Cardiac muscle cell (in vitro differentiated cells and primary cell): ENCODE measurements at regions not wholly inside any gene's neighbourhood (a gene's known extent, or its start where the extent isn't known, plus 50 kb on each side); places are given as distances from the start of the nearest gene placed in this dataset.

Experiments used
- DNase-seq, 2 donors: peaks; one replicate each; pipeline versions ENCODE4 v3.0.0 to v3.0.0-alpha.2; 2010 to 2017; ENCODE audit warnings: low read depth in 1 of 2, low spot score in 1 of 2
- H3K27ac ChIP-seq: fragments of 200-600 bp; sonication (generic); 2 replicates; pipeline ENCODE4 v1.5.1; 2016
- H3K27me3 ChIP-seq: fragments of 200-600 bp; sonication (generic); 2 replicates; pipeline ENCODE4 v1.6.0; 2016; ENCODE audit warnings: control low read depth
- H3K36me3 ChIP-seq: fragments of 200-600 bp; sonication (generic); 2 replicates; pipeline ENCODE4 v1.5.1; 2016; ENCODE audit warnings: control low read depth
- H3K4me1 ChIP-seq: fragments of 200-600 bp; sonication (generic); 2 replicates; pipeline ENCODE4 v1.8.1; 2017; ENCODE audit warnings: low read depth, mild to moderate bottlenecking, mixed run types
- H3K4me3 ChIP-seq: fragments of 200-600 bp; sonication (generic); 2 replicates; pipeline ENCODE4 v1.5.1; 2016; ENCODE audit warnings: mild to moderate bottlenecking
- H3K9me3 ChIP-seq: fragments of 200-600 bp; sonication (generic); 2 replicates; pipeline ENCODE4 v1.5.1; 2017; ENCODE audit warnings: low read depth, mild to moderate bottlenecking, control low read depth
- CTCF ChIP-seq: IDR thresholded peaks from 2 replicates; pipeline ENCODE4 v1.5.1; 2012; ENCODE audit warnings: low read depth, mild to moderate bottlenecking, low read length

- no peak overlapping the region for H3K27ac ChIP-seq
- DNase-seq = no peak
- no peak overlapping the region for H3K4me3 ChIP-seq
- no peaks in the 10 kb centered on the region for H3K9me3 ChIP-seq
- no peak for TF ChIP-seq CTCF
- H3K4me1 ChIP-seq = no peaks in the 10 kb centered on the region
- H3K27me3 ChIP-seq = no peaks in the 10 kb centered on the region
- H3K36me3 ChIP-seq = no peaks in the 10 kb centered on the region
Observed at GRCh38 chr11:103705642-103706041, 330.8 kb upstream of the DDI1 start.

- TF ChIP-seq CTCF = no peak
- DNase-seq = no peak
- H3K4me3 ChIP-seq = no peak overlapping the region
- no peaks in the 10 kb centered on the region for H3K4me1 ChIP-seq
- no peaks in the 10 kb centered on the region for H3K9me3 ChIP-seq
- no peaks in the 10 kb centered on the region for H3K36me3 ChIP-seq
- no peak overlapping the region for H3K27ac ChIP-seq
- no peaks in the 10 kb centered on the region for H3K27me3 ChIP-seq
Observed at GRCh38 chr11:103709371-103709770, 327.1 kb upstream of the DDI1 start.

DNA sequence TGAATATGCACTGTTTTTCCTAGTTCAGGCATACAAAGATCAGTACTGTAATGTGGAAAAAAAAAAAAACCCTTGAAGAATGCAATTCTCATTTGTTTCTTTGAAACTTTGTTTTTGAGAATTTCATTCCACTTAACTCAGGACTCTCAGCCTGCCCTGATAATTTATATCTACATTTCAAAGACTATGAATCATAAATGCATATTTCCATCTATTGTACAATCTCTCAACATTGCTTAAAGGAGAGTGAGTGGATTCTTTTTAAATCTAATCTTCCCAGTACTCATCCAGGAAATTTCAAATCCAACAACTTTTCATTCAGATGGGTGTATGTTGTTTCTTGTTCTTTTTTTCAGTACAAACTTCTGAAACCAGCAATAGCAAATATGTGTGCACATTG lies 322.2 kb upstream of the DDI1 start:
- no peak for TF ChIP-seq CTCF
- DNase-seq = peak in 1 of 2 donors; percentile 81

DNA sequence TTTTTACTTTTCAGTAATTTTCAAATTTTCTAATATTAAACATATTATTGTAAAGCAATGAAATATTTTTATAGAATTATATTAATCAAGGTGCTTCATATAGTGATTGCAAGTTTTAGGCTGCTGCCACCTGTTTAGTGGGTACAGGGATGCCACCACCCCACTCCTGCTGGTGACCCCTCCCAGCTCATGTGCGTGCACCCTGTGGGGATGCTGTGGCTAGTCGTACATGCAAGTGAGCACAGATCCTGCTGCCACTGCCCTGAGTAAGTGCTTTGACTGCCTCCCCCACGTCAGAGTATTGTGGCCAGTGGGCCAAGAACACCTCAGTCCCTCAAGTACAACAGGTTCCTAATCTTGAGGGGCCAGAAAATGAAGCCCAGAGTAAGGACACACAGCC lies 320.1 kb upstream of the DDI1 start:
- Histone ChIP-seq H3K9me3 (no peaks in the 10 kb centered on the region), H3K27ac (no peak overlapping the region), H3K36me3 (no peaks in the 10 kb centered on the region), H3K4me3 (no peak overlapping the region), H3K27me3 (no peaks in the 10 kb centered on the region), H3K4me1 (no peaks in the 10 kb centered on the region)
- TF ChIP-seq CTCF = no peak
- no peak for DNase-seq

More for the DNA sequence above, 322.2 kb upstream of the DDI1 start:
- no peak overlapping the region for H3K27ac ChIP-seq
- H3K9me3 ChIP-seq = no peaks in the 10 kb centered on the region
- H3K36me3 ChIP-seq = no peaks in the 10 kb centered on the region
- no peak overlapping the region for H3K4me3 ChIP-seq
- no peaks in the 10 kb centered on the region for H3K27me3 ChIP-seq
- no peaks in the 10 kb centered on the region for H3K4me1 ChIP-seq

GRCh38 chr11:103727262-103727661 lies 309.2 kb upstream of the DDI1 start:
- no peak overlapping the region for H3K27ac ChIP-seq
- TF ChIP-seq CTCF = no peak
- H3K4me3 ChIP-seq = no peak overlapping the region
- no peak for DNase-seq
- no peaks in the 10 kb centered on the region for H3K9me3 ChIP-seq
- no peaks in the 10 kb centered on the region for H3K4me1 ChIP-seq
- no peaks in the 10 kb centered on the region for H3K27me3 ChIP-seq
- no peaks in the 10 kb centered on the region for H3K36me3 ChIP-seq

DNA sequence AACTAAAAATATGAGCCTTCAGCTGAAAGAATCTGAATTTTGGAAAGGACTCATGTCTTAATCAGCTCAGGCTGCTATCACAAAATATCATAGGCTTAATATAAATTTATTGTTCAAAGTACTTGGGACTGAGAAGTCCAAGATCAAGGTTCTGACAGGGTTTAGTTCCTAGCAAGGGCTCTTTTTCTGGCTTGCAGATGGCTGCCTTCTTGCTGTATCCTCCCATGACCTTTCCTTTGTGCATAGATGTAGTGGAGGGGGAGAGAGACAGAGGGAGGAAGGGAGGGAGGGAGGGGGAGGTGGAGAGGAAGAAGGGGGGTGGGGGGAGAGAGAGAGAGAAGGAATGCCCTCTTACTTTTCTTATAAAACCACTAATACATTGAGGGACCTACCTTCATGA lies 306.8 kb upstream of the DDI1 start:
- Histone ChIP-seq H3K36me3 (no peaks in the 10 kb centered on the region), H3K27ac (no peak overlapping the region), H3K9me3 (no peaks in the 10 kb centered on the region), H3K4me1 (no peaks in the 10 kb centered on the region), H3K4me3 (no peak overlapping the region), H3K27me3 (no peaks in the 10 kb centered on the region)
- TF ChIP-seq CTCF = no peak
- DNase-seq = peak in 1 of 2 donors; percentile 48
